DMS153 treated with DMSO at 0.1 percent for 48 hours (cell line): ENCODE measurements at regions not wholly inside any gene's neighbourhood (a gene's known extent, or its start where the extent isn't known, plus 50 kb on each side); places are given as distances from the start of the nearest gene placed in this dataset.
A peak's percentile ranks its signal among the peaks of the same experiment; 100 is the strongest.

Experiments
- DNase-seq: peaks from one replicate; lab custom pipeline; 2025; ENCODE audit not compliant: unreplicated experiment; lab: John Stamatoyannopoulos, UW

GRCh38 chr9:106723926-106724325 is 139.0 kb upstream of the ZNF462 start:
- no peak for DNase-seq

DNA sequence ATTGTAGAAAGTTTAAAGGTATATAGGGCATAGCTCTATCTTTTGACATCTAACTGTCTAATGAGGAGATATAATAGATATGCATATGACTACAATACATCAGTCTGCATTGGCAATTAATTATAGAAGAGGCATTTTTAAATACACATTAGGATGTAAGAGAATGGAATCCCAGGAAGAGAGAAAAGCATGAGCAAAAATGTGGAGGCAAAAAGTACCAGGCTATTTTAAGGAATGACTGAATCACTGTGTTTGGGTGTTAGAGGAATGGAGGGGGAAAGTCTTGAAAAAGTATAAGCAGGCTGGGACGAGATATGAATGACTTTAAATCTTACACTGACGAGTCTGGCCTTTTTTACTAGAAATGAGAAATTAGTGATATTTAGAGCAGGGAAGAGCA is 138.4 kb upstream of the ZNF462 start:
- DNase-seq: no peak

DNA sequence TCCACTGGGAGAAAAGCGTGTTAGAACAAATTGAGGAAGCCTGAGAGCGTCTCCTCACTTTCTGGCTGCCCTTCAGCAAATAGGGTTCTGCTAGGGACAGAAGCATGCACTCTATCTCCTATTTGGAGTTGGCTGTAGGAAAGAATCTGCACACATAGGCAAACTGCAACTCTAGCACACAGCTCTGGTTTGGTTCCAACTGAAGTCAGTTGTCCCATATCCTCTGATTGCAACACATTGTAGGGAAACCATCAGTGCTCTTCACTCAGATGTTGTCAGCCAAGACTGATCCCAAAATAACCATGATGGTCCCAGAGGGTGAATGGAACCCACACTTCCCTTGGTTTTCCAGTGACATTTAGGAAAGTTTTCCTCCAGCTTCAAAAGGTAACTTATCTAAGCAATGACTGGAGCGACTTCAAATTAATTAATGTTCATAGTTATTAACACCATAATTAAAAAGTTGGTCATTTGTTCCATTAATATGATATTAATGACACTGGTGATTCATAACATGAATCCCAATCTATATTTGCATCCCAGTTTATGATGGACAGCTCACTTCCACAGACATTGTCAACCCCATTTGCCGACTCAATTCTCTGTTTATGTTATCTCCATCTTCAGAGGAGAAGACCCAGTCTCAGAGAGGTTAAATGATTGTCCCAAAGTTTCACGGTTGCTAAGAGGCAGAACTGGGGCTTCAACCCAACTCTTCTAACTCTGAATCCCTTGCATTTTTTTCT is 136.7 kb upstream of the ZNF462 start:
- DNase-seq: no peak

DNA sequence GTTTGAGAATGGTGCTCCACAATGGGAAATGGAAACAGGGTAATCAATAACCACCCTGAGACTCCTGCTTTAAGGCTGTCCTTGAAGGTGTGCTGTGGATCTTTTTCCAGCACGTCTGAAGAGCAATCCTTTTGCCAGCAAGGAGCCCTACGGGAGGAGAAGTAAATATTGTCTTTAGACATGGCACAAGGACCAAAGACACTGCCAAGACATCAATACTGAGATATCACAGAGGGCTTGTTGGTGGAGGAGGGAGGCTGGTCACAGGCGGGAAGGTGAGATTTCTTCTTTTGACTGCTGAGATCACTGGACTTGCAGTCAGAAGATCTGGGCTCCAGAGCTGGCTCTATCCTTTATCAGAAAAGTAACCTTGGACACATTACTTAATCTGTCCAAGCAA is 135.0 kb upstream of the ZNF462 start:
- DNase-seq: no peak

DNA sequence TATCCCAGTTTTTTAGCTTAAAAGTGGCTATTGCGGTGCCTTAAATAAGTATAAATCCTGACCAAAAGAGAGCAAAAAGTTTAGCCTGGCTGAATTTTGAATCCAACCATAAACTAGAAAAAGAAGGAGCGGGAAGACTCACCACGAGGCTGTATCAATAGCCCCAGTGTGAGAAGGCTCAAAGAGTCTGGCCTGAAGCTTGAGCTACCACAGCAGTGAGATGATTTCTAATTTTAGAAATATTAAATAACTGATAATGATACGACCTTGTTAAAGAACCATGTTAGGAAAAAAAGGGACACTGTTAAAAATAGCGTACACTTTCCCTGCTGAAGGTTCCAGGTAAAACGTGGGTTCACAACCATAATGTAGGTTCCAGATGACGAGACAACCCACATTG is 134.1 kb upstream of the ZNF462 start:
- no peak for DNase-seq

DNA sequence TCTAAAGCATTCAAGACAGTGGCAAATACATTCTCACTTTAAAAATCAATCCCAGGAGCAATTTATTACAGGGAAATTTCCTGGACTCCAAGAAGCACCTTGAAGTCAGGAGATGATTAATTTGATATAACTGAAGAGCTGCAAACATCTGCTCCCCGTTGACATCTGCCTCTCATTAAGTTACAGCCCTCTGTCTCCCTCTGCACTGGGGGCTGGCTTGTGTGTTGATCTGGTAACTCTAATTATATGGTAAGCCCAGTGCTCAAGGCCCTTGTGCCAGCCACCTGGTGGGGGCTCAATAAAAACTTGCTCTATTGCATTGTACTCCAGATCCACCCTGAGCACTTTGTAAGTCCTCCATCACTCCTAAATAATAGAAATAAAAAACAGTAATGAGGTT is 131.1 kb upstream of the ZNF462 start:
- DNase-seq: peak; percentile 33

DNA sequence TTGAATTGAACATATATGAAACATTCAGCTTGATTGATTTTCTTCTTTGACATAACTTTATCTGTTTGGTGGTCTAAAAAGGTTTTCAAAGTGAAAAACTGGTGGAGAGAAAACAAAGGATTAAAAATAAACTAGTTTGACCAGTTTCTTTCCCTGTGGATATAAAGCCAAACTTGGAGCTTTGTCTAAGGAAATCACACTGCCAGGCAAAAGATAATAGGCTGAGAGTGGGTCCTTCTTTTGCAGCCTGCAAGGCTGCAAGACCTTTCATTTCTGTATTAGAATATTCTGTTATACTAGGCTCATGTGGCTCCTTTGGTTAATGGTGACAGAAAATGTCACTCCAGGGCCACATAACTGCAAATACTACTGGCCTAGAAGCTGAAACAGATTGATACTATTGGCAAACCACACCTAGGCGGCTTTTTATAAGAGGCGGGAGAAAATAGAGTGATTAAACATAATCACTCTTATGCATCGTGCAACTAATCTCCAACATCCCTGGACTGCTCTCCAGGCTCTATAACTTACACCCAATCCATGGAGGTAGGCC is 129.1 kb upstream of the ZNF462 start:
- no peak for DNase-seq

DNA sequence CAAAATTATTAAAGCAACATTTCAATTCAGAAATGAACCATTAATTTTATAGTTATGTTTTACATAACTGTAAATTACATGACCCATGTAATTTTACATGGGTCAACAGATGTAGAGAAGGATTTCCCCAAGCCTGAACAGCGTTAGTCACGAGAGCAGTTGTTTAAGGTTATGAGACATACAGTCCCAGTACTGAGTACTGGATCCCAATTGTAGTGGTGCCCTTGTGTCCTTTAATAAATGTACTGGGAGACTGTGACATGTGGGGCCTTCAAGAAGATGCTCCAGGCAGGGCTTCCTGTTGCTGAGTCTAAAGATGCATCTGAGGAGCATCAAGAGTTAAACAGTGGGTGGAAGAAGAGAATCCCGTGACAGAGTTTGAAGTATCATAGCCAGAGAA is 125.5 kb upstream of the ZNF462 start:
- no peak for DNase-seq

GRCh38 chr9:106738109-106738508 is 124.9 kb upstream of the ZNF462 start:
- DNase-seq: no peak

DNA sequence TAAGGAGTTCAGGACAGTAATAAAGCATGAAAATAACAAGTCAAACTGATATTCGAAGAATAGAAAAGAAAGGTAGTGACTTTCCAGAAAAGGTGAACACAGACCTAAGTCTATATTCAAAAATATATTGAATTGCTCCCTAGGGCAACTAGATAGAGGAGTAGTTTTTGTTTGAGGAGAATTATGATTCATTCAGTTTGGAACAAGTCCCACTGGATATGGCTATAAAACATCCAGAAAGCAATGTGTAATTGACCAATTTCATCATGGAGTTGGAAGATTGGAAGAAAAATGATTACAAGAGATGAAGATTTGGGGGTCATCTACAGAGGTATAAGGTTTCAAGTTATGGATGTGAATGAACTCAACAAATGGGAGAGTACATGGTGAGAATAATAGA is 117.5 kb upstream of the ZNF462 start:
- no peak for DNase-seq

- DNase-seq: no peak
Observed at GRCh38 chr9:106745876-106746275, 117.1 kb upstream of the ZNF462 start.

DNA sequence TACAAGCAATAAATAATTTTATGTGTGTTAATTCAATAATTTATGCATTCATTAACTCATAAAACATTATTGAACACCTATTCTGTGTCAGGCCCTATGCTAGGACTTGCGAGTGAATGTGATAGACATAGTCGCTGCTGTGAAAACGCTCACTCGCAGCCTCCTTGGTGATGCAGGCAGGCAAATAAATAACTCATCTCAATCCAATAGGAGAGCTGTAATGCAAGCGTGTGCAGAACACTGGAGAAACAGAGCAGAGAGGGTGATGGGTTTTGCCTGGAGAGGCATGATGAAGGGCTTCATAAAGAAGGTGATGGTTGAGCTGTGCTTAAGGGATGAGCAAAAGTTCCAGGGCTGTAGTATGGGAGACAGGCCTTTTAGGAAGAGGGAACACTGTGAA is 111.3 kb upstream of the ZNF462 start:
- DNase-seq: no peak

DNA sequence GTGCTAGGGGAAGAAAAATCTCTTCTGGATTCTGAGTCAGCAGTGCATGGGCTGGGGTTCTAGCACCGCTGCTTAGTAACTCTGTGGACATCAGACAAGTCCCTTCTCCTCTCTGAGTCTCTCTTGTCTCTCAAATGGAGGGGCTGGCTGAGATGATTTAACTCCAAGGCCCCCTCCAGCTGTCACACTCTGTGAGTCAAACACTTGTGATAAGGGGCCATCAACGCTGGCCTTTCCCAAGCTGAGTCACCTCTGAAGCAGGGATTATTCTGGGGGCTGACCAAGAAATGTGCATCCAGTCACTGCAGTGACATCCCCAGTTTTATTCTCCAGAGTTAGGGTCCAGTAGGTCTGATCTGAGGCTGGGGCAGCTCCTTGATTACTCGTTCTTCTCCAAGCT is 110.4 kb upstream of the ZNF462 start:
- no peak for DNase-seq

DNA sequence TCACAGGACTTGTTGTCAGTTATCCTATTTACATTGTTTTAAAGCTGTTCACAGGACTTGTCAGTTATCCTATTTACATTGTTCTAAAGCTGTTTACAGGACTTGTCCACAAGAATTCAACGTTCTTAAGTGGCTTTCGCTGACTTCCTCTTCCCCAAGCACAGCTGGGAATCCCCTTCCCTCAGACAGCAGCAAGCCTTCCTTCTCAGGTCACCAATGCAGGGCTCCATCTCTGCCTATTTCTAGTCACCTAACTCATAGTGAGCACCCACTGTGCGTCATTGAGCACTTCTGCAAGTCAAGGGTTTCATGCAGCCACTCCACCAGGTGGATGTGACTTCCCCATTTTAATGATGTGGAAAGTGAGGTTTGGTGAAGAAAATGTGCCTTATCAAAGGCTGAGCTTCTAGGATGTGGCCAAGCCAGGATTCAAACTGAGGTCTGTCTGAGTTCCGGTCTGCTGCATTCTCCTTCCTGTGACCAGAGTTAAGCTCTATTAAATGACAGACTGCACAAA is 109.8 kb upstream of the ZNF462 start:
- no peak for DNase-seq

DNA sequence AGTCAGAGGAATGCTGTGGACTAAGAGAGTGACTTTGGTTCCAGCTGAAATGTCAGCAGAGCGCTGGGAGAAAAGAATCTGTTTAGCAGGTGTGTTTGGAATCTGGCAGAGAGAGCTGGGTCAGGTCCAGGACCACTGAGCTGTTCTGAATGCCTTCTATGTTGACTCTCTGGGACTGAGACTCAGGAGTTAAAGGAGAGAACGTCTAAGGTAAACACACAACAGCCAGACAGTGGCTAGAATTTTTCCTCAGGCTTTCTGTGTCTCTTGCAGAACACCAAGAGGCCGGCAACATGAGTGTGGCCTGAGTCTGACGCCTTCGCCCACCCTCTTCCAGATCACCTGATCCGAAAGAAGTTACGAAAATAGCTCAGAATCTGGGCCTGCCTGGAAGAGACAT is 107.2 kb upstream of the ZNF462 start:
- DNase-seq: no peak

DNA sequence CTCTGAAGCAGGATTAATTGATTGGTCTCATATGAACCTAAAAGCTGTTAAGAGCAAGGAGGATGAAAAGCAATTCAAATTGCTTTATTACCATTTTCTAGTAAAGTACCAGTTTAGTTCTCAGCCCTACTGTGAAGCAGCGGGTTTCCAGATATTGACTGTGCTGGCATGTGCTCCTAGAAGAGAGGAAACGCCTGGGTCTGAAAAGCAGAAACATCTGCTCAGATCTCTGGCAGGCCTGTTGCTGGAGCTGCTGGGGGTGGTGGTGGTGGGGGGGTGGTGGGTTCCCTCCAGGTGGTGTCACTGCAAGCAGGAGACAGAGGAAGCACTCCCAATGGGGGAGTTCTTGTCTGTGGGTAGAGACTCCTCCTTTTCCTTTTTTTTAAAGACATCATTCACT is 105.5 kb upstream of the ZNF462 start:
- DNase-seq: no peak

- DNase-seq: no peak
Observed at GRCh38 chr9:106758911-106759310, 104.1 kb upstream of the ZNF462 start.

GRCh38 chr9:106761493-106761892 is 101.5 kb upstream of the ZNF462 start:
- no peak for DNase-seq

GRCh38 chr9:106766616-106767015 is 96.3 kb upstream of the ZNF462 start:
- DNase-seq: no peak

DNA sequence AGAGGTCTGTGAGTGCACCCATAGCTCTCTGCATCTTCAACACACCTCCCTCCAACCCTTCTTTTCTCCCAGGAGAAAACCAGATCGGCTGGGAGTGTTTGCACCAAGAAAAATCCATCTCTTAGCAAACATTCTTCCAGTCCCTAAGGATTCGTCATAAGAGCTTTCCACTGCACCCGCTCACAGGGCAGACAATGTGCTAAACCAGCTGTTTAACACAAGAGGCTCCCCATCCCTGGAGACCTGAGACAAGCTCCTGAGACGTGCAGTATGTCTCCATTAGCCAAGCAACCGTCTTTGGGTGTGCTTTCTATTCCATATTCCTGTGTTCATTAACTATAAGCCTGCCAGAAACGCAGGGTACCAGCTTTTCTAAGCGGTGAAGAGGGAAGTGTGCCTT is 93.6 kb upstream of the ZNF462 start:
- DNase-seq: no peak

- no peak for DNase-seq
Observed at GRCh38 chr9:106771608-106772007, 91.4 kb upstream of the ZNF462 start.

DNA sequence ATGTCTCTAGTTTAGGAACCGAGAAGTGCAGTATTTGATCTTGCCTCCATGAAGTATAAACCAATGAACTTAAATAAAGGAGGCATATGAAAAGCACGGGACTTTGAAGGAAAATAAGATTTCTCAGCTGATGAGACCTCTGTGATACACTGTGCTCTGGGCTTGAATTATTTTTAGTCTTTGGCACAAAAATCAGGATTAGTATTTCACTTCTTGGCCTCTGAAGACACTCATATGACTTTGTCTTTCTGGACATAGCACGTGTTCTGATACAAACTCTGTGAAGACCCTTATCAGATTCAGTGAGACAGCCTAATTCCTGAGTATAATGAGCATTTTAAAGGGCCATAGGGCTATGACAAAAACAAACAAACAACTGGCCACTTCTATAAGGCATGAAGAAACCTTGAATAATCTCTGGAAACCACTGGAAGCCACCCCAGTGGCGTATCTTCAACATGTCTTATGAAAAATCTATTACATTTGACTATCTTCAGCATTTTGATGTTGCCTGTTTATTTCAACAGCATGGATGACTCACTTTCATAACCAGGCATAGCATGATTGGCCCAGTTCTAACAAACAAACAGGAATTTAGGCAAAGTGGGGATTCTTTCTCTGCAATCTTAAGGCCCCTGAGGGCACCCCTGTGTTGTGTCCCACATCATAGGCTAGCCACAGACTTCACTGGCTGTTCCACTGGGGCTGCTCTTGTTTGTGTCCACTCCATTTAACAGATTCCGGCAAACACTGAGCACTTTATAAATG is 90.3 kb upstream of the ZNF462 start:
- no peak for DNase-seq
